H1 (cell line): ENCODE measurements at regions not wholly inside any gene's neighbourhood (a gene's known extent, or its start where the extent isn't known, plus 50 kb on each side); places are given as distances from the start of the nearest gene placed in this dataset.

ENCODE experiments used
- BACH1 ChIP-seq: IDR thresholded peaks from 2 replicates; pipeline ENCODE4 v1.6.1; 2012; ENCODE audit warnings: low read length, improper control_type of control experiment
- CHD7 ChIP-seq: fragments of 300-600 bp; sonication (generic); IDR thresholded peaks from 2 replicates; pipeline ENCODE4 v1.7.1; 2012; ENCODE audit warnings: low read length, moderate library complexity, mild to moderate bottlenecking, inconsistent platforms; ENCODE audit not compliant: insufficient replicate concordance
- EP300 ChIP-seq, 2 experiments: IDR thresholded peaks; 1 replicate in 1 of 2; 2 replicates in 1 of 2; pipeline ENCODE4 v1.6.1; 2011 to 2012; ENCODE audit warnings: low read depth in 2 of 2, low read length in 2 of 2, mild to moderate bottlenecking in 2 of 2, borderline replicate concordance in 1 of 2, inconsistent platforms in 1 of 2, moderate library complexity in 1 of 2
- HDAC6 ChIP-seq: IDR thresholded peaks from one replicate; pipeline ENCODE4 v1.7.1; 2012; ENCODE audit warnings: low read depth, mild to moderate bottlenecking, inconsistent platforms, low read length, moderate library complexity
- POLR2AphosphoS5 ChIP-seq: IDR thresholded peaks from 2 replicates; pipeline ENCODE4 v1.6.1; 2011; ENCODE audit warnings: low read depth, low read length
- POU5F1 ChIP-seq: IDR thresholded peaks from 2 replicates; pipeline ENCODE4 v1.6.1; 2011; ENCODE audit warnings: low read depth, mild to moderate bottlenecking, low read length, moderate library complexity
- RNF2 ChIP-seq: fragments of 200-900, 300-1000 bp; sonication (generic); IDR thresholded peaks from 2 replicates; pipeline ENCODE4 v1.7.1; 2016; ENCODE audit warnings: borderline replicate concordance, low read depth, mild to moderate bottlenecking, antibody characterized with exemption, low read length; ENCODE audit not compliant: poor library complexity, severe bottlenecking; ENCODE audit errors: missing control alignments
- USF2 ChIP-seq: IDR thresholded peaks from 2 replicates; pipeline ENCODE4 v1.6.1; 2011; ENCODE audit warnings: low read length, improper control_type of control experiment
- YY1 ChIP-seq: IDR thresholded peaks from 2 replicates; pipeline ENCODE4 v1.6.1; 2011; ENCODE audit warnings: low read depth, mild to moderate bottlenecking, low read length

DNA sequence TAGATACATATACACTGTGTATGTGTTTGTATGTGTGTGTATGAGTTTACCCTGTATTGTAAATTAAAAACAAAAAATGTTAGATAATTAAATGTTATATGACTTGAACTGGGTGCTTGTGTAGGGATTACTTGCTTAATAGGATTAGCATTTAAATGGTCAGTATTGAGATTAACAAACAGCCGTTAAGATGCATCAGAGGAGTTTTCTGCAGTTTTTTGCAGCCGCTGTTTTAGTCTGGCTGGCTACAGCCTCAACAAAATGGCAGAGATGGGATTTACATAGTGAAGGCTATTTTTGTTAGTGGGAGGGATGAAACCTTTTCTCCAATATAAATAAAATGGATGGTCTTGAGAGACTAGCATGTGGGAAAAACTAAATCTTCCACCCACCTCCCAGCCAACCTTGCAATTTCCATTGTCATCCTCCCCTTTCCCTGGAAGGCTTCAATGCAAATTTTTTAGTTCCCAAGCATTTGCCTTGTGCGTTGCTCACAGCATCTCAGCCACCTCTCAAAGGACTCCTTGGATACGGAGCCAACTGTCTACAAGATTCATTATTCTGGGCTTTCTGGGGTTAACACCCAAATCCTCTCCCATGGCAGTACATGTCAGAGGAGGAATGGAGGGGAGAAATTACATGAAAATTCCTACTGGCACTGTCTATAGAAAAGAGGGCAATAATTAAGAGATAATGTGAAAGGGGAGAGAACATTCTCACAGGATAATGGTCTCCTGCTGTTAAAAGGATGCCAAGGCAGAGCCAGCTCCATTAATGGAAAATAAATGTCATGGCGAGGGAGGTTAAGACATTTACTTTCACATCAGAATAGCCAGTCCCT lies 351.9 kb downstream of the CDH2 start (continued):
- TF ChIP-seq CHD7, result no peak
- TF ChIP-seq RNF2, result no peak
- no peak for TF ChIP-seq YY1
- TF ChIP-seq HDAC6, result no peak
- TF ChIP-seq BACH1, result no peak
- TF ChIP-seq EP300 (IDR thresholded peaks at IDR 0.05; ENCODE audit: borderline replicate concordance in 1 of 2, low read depth in 2 of 2, low read length in 2 of 2), result no peak
- no peak for TF ChIP-seq POU5F1
- no peak for TF ChIP-seq USF2
- no peak for TF ChIP-seq POLR2AphosphoS5
